Medulla oblongata (tissue), 1 donor: ENCODE measurements at regions not wholly inside any gene's neighbourhood (a gene's known extent, or its start where the extent isn't known, plus 50 kb on each side); places are given as distances from the start of the nearest gene placed in this dataset.
"Not testable (repeated sequence)": the region's sequence is repeated elsewhere in the genome, so short reads cannot be mapped to it uniquely, and the experiment has no call there.

Experiments used
- DNase-seq: peaks from one replicate; pipeline ENCODE4 v3.0.0-alpha.2; 2015; ENCODE audit errors: extremely low spot score

DNA sequence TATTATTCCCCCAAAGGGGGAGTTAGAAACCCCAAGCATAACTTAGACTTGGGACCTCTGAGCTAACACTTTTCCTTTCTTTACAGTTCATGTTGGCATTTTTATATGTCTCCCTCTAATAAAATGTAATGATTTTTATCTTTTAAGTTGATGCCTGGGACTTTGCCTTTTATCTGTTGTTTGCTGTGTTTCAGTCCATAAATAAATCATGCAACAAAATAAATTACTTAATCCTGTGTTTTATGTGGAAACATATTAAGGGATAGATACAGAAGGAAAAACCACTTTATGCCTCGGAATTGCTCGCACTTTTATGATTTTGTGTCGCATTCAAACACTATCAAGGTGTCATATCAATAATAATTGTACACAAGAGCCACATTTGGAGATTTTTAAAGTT lies 93.7 kb upstream of the TBC1D5 start:
- no peak for DNase-seq

DNA sequence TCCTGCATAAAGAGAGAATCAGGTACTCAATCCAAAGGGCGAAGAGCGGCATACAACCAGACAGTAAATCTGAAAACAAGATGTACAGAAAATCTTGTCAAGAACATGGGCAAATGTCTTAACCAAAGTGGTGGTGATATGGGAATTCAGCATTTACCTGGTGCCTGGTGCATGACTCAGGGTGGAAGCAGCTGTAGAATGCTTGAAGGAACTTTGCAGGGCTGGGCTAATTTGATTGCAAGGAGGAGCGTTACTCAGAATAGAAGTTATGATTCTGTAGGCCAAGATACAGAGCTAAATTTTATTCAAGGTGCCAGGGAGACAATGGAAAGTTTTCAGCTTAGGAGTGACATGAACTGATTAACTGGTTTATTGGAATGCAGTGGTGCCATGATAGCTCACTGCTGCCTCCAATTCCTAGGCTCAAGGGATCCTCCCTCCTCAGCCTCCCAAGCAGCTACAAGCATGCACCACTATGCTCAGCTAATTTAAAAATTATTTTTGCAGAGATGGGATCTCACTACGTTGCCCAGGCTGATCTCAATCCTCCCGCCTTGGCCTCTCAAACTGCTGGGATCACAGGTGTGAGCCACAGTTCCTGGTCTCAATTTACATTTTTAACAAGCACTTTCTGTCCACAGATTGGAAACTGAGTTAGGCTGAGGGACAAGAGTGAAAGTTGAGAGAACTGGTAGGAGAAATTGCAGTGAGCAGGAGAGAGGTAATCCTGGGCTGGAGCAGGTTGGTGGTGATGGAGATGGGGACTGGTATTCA lies 91.5 kb upstream of the TBC1D5 start:
- DNase-seq: no peak

- DNase-seq: no peak
Observed at GRCh38 chr3:17832016-17832415, 89.6 kb upstream of the TBC1D5 start.

DNA sequence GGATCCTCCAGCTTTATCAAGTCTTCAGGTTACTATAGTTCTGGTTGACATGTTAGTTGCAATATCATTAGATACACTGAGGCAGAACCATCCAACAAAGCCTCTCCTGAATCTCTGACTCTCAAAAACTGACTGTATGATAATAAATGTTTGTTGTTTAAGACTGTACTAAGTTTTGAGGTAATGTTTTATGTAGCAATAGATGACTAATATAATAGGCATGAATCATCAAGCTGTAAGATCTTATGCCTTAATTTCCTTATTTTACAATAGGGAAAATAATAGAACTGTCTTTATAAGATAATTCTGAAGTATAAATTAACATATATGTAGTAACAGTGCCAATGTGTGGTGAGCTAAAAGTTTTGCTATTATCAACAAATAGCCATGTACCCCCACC lies 88.9 kb upstream of the TBC1D5 start:
- no peak for DNase-seq

- DNase-seq: no peak
Observed at GRCh38 chr3:17830788-17831187, 88.4 kb upstream of the TBC1D5 start.

DNA sequence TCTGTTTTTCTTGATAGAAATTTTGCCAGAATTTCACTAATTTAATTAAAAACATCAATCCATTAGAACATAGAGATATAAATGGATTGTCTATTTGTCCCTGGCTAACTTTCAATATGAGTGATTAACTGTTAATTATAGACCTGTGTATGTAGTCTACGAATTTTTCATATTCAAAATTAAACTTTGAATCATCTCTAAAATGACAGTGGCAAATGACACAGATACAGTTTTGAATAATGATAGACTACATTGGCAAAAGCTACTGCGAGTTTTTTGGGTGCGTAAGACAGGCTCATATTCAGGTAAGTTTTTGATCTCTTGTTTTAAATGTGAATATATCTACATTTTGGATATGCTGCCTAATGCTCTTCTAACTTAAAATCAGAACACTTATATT lies 86.0 kb upstream of the TBC1D5 start:
- no peak for DNase-seq

DNA sequence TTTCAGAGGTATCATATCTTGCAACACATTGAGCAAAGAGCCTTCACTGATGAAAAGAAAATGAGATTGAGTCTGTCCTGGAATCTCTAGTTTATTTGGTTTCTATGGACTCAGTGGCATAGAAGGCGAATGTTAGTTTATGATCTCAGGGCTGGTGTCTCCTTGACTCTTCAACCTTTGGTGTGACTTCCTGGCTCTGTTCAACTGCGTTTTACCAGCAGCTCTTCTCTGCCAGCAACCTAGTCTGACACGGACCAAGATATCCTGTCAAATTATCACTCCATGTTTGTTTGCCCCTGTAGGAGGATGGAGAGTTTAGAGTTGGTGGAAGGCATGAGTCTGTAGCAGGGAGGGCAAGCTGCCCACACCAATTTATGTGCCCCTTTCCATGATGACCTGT lies 82.9 kb upstream of the TBC1D5 start:
- no peak for DNase-seq

DNA sequence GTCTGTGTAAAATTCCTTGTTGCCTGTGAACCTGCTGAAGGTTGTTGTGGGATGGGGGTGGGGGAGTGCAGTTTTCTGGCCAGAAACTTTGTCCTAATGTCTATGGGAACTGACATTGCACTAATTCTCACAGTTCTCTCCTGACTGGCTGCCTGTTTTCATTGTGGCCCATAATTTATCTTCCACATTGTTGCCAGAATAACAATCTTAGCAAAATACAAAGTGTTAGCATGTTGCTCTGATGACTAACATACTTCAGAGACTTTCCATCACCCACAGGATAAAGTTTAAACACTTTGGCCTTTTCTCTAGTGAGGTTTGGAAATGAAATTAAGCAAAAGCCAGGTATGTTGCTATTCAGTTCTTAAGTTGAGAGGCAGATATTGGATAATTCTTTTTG lies 81.4 kb upstream of the TBC1D5 start:
- no peak for DNase-seq

GRCh38 chr3:17823036-17823435 lies 80.6 kb upstream of the TBC1D5 start:
- no peak for DNase-seq

DNA sequence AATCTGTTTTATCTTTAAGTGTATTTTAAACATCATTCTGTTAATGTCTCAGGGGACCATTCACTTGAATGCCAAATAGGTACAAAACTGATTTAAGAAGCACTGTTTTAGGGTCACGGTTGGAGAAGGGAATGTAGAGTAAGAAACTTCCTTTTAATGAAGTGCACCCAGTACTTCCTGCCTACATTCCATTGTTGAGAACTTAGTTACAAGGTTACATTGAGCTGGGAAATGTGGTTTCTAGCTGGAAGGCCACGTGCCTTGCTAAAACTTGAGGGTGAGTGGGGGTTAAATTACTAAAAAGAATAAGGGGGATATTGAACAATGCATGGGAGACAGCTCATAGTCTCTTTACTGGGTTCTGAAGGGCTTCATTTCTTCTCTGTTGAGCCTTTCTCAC lies 78.3 kb upstream of the TBC1D5 start:
- no peak for DNase-seq

GRCh38 chr3:17820275-17820674 lies 77.8 kb upstream of the TBC1D5 start:
- DNase-seq: no peak

DNA sequence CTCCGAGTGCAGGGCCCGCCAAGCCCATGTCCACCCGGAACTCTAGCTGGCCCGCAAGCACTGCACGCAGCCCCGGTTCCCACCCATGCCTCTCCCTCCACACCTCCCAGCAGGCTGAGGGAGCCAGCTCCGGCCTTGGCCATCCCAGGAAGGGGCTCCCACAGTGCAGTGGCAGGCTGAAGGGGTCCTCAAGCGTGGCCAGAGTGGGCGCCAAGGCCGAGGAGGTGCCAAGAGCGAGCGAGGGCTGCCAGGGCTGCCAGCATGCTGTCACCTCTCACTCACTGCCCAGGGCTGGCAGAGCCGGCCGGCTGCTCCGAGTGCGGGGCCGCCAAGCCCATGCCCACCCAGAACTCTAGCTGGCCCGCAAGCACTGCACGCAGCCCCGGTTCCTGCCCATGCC lies 75.5 kb upstream of the TBC1D5 start:
- DNase-seq: not testable (repeated sequence)

DNA sequence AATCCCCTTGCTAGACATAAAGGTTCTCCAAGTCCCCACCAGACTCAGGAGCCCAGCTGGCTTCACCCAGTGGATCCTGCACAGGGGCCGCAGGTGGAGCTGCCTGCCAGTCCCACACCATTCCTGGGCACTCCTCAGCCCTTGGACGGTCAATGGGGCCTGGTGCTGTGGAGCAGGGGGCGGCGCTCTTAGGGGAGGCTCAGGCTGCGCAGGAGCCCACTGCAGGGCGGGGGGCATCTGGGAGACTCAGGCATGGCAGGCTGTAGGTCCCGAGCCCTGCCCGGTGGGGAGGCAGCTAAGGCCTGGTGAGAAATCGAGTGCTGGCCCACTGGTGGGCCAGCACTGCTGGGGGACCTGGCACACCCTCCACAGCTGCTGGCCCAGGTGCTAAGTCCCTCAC lies 75.1 kb upstream of the TBC1D5 start:
- DNase-seq: no peak

- DNase-seq: not testable (repeated sequence)
Observed at GRCh38 chr3:17816839-17817238, 74.4 kb upstream of the TBC1D5 start.

DNA sequence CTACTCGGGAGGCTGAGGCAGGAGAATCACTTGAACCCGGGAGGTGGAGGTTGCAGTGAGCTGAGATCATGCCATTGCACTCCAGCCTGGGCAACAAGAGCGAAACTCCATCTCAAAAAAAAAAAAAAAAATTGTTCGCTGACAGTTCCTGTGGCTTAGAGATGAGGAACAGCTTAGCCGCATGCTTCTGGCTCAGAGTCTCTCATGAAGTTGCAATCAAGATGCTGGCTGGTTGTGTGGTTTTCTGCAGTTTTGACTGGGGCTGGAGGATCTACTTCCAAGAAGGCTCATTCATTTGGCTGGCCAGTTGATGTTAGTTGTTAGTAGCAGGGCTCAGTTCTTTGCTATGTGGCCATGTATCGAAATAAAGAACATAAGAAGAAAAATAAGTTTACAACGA lies 69.9 kb upstream of the TBC1D5 start:
- not testable (repeated sequence) for DNase-seq

- DNase-seq: no peak
Observed at GRCh38 chr3:17811646-17812045, 69.2 kb upstream of the TBC1D5 start.

DNA sequence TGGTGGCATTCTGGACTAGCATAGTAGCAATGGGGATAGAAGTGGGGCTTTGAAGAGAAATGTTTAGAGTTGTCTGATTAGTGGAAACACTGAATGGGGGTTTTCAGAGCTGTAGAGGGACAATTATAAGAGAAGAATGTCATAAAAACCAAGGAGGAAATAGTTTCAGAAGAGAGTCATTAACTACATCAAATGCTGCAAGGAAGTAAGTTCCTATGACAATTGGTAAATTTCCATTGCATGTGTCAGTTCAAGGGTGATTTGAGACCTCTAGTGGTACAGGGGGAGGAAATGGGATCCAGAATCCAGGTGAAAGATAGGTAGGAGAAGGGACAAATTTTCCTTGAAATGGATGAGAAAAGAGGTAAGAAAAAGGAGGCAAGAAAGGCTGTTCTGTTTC lies 68.3 kb upstream of the TBC1D5 start:
- no peak for DNase-seq

- DNase-seq: no peak
Observed at GRCh38 chr3:17808994-17809393, 66.6 kb upstream of the TBC1D5 start.

GRCh38 chr3:17806876-17807275 lies 64.4 kb upstream of the TBC1D5 start:
- no peak for DNase-seq

DNA sequence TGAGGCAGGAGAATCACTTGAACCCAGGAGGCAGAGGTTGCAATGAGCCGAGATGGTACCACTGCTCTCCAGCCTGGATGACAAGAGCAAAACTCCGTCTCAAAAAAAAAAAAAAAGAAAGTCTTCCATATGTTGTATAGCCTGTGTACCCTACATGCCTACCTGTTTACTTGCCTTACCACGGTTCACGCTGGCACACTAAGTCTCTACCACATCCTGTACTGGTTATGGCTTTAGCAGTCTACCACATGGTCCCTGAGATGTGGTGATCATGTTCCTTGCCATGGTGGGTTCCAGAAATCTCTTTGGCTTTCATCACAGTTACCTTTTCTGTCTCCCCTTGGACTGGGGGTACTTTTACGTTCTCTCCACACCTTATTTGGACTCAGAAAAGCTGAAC lies 63.8 kb upstream of the TBC1D5 start:
- DNase-seq: no peak

- no peak for DNase-seq
Observed at GRCh38 chr3:17805461-17805940, 63.1 kb upstream of the TBC1D5 start.

- DNase-seq: no peak
Observed at GRCh38 chr3:17802950-17803349, 60.5 kb upstream of the TBC1D5 start.

DNA sequence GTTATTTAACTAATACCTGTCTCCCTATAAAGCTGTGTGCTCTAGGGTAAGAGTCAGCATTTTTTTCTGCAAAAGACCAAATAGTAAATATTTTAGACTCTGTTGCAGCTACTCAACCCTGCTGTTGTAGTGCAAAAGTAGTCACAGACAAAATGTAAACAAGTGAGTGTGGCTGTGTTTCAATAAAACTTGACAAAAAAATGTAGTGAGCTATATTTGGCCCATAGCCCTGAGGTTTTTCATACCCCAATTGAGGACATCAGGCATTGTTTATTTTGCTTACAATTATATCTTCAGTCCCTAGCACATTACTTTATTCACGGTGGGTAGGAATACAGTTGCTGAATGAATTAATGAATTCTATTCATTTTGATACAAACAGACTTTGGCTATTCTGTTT lies 58.7 kb upstream of the TBC1D5 start:
- DNase-seq: no peak

DNA sequence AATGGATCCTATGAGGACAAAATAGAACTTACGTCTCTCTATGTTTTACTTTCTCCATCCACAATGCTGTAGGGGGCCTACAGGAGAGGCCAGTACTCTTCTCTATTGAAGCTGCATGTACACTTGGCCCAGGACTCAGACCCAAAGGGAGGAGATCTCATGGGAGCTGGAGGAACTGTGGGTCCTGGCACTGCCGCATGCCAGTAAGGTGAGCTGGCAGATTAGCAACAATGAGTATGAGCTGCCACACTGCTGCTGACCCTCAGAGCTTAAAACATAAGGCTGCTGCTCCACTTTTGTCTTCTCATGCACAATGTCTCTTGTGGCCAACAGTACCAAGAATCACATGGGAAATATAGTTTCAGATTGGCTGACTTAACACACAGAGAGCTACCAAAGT lies 57.8 kb upstream of the TBC1D5 start:
- no peak for DNase-seq
